HFFc6 (cell line): ENCODE measurements at regions not wholly inside any gene's neighbourhood (a gene's known extent, or its start where the extent isn't known, plus 50 kb on each side); places are given as distances from the start of the nearest gene placed in this dataset. TPM values are rescaled to one million over a fixed set of nuclear protein-coding genes. Genes with fewer than 3 reads are reported as not detected.

ENCODE experiments used
- DNase-seq: peaks from one replicate; pipeline ENCODE4 v3.0.0-alpha.2; 2018
- H3K27ac Mint-ChIP-seq: 2 replicates; pipeline ENCODE4 v1.8.0; 2020; ENCODE audit warnings: mild to moderate bottlenecking, mixed read lengths
- H3K27me3 Mint-ChIP-seq: 2 replicates; pipeline ENCODE4 v1.8.0; 2021; ENCODE audit warnings: mild to moderate bottlenecking, moderate library complexity, mixed read lengths; ENCODE audit not compliant: insufficient read depth
- H3K36me3 Mint-ChIP-seq: 2 replicates; pipeline ENCODE4 v1.8.0; 2021; ENCODE audit warnings: low read depth, mixed read lengths
- H3K4me1 Mint-ChIP-seq: 2 replicates; pipeline ENCODE4 v1.8.0; 2020; ENCODE audit warnings: low read depth, mixed read lengths
- H3K4me3 Mint-ChIP-seq: 2 replicates; pipeline ENCODE4 v1.8.0; 2020; ENCODE audit warnings: mild to moderate bottlenecking, moderate library complexity, mixed read lengths
- H3K9me3 Mint-ChIP-seq: 2 replicates; pipeline ENCODE4 v1.8.0; 2020; ENCODE audit warnings: mild to moderate bottlenecking, mixed read lengths
- CTCF ChIP-seq: fragments of 200-600 bp; sonication (generic); IDR thresholded peaks from 2 replicates; pipeline ENCODE4 v1.5.0; 2021; ENCODE audit warnings: antibody characterized with exemption, mild to moderate bottlenecking
- microRNA-seq: library from miRNA; unstranded; fragments of <30 nt; microRNA quantifications from one replicate; pipeline ENCODE4, GENCODE V29; 2019

GRCh38 chr1:37410815-37411214, 63.6 kb upstream of the ZC3H12A start:
- no peak overlapping the region for H3K27ac Mint-ChIP-seq
- no peak overlapping the region for H3K4me3 Mint-ChIP-seq
- H3K9me3 Mint-ChIP-seq, result no peaks in the 10 kb centered on the region
- no peaks in the 10 kb centered on the region for H3K36me3 Mint-ChIP-seq
- H3K27me3 Mint-ChIP-seq, result peaks cover 3% of the 10 kb centered on the region
- DNase-seq, result no peak
- no peak for TF ChIP-seq CTCF
- H3K4me1 Mint-ChIP-seq, result no peaks in the 10 kb centered on the region

GRCh38 chr1:37415611-37416244, 58.7 kb upstream of the ZC3H12A start:
- H3K4me3 Mint-ChIP-seq, result no peak overlapping the region
- no peak for DNase-seq
- H3K27ac Mint-ChIP-seq, result no peak overlapping the region
- no peaks in the 10 kb centered on the region for H3K9me3 Mint-ChIP-seq
- no peaks in the 10 kb centered on the region for H3K4me1 Mint-ChIP-seq
- no peak for TF ChIP-seq CTCF
- H3K27me3 Mint-ChIP-seq, result peaks cover 9% of the 10 kb centered on the region
- no peaks in the 10 kb centered on the region for H3K36me3 Mint-ChIP-seq

GRCh38 chr1:37420456-37420855, 53.9 kb upstream of the ZC3H12A start:
- no peaks in the 10 kb centered on the region for H3K4me1 Mint-ChIP-seq
- H3K27ac Mint-ChIP-seq, result no peak overlapping the region
- H3K4me3 Mint-ChIP-seq, result no peak overlapping the region
- no peaks in the 10 kb centered on the region for H3K9me3 Mint-ChIP-seq
- peaks cover 17% of the 10 kb centered on the region for H3K27me3 Mint-ChIP-seq
- H3K36me3 Mint-ChIP-seq, result no peaks in the 10 kb centered on the region
- no peak for TF ChIP-seq CTCF
- DNase-seq, result no peak

- Mint-ChIP-seq H3K27ac (no peak overlapping the region), H3K27me3 (peaks cover 20% of the 10 kb centered on the region), H3K4me1 (no peaks in the 10 kb centered on the region), H3K9me3 (no peaks in the 10 kb centered on the region), H3K4me3 (no peak overlapping the region), H3K36me3 (no peaks in the 10 kb centered on the region)
- no peak for DNase-seq
- TF ChIP-seq CTCF, result no peak
Measured at GRCh38 chr1:37423810-37424209, 50.6 kb upstream of the ZC3H12A start.

GRCh38 chr1:37424523-37424922, 49.9 kb upstream of the ZC3H12A start:
- DNase-seq, result no peak
- no peak overlapping the region for H3K4me3 Mint-ChIP-seq
- TF ChIP-seq CTCF, result no peak
- H3K4me1 Mint-ChIP-seq, result no peaks in the 10 kb centered on the region
- H3K27ac Mint-ChIP-seq, result no peak overlapping the region
- no peaks in the 10 kb centered on the region for H3K36me3 Mint-ChIP-seq
- H3K9me3 Mint-ChIP-seq, result no peaks in the 10 kb centered on the region
- H3K27me3 Mint-ChIP-seq, result peaks cover 17% of the 10 kb centered on the region

Small RNA genes lying in the stretch of these regions (microRNA-seq; reads per million reads assigned to microRNA genes)
- gene MIR4255, result not detected
